HUES6 (cell line): ENCODE measurements at regions not wholly inside any gene's neighbourhood (a gene's known extent, or its start where the extent isn't known, plus 50 kb on each side); places are given as distances from the start of the nearest gene placed in this dataset.

Experiments
- H3K27ac ChIP-seq: 2 replicates; pipeline ENCODE4 v1.7.0; 2013; ENCODE audit warnings: low read depth, mild to moderate bottlenecking, low read length, inconsistent platforms
- H3K27me3 ChIP-seq: 2 replicates; pipeline ENCODE4 v1.6.1; 2013; ENCODE audit warnings: low read length; ENCODE audit not compliant: control insufficient read depth, insufficient read depth
- H3K36me3 ChIP-seq: 2 replicates; pipeline ENCODE4 v1.6.1; 2013; ENCODE audit warnings: low read length; ENCODE audit not compliant: control insufficient read depth, insufficient read depth
- H3K4me1 ChIP-seq: 2 replicates; pipeline ENCODE4 v1.6.1; 2013; ENCODE audit warnings: low read length; ENCODE audit not compliant: control insufficient read depth, insufficient read depth
- H3K4me3 ChIP-seq: 2 replicates; pipeline ENCODE4 v1.5.1; 2013; ENCODE audit warnings: low read depth, low read length
- H3K9ac ChIP-seq: one replicate; pipeline ENCODE4 v1.6.1; 2013; ENCODE audit warnings: mild to moderate bottlenecking, low read length
- H3K9me3 ChIP-seq: 2 replicates; pipeline ENCODE4 v1.6.1; 2013; ENCODE audit warnings: low read depth, low read length; ENCODE audit not compliant: control insufficient read depth, insufficient read depth

DNA sequence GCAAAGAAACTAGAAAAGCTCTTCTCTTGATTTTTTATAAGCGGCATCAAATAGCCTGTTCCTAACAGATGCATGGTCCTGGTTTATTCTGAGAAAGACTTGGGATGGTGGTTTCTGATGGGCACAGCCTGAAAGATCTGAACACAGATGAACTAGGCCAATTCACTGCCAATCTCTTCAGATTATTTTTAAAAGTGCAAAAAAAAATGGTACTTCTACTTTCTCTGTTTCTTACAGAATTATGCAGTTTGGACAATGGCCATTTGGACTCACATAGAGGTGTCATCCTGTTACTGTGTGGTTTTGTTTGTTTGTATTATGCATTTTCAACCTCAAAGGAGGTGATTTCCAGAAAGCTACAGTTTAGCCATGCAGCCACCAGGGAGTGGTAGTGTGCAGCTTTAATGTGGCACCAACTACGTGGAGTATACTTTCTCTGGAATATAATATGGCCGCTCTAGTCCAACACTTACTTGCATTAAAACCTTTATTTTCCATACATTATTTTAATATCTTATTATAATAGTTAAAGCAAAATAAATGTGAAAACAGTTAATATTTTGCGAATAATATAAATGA, 469.8 kb upstream of the KIRREL3 start:
- H3K36me3 ChIP-seq, result no peaks in the 10 kb centered on the region
- no peak overlapping the region for H3K4me3 ChIP-seq
- H3K9me3 ChIP-seq, result no peaks in the 10 kb centered on the region
- H3K4me1 ChIP-seq, result no peaks in the 10 kb centered on the region
- H3K9ac ChIP-seq, result no peak overlapping the region
- no peaks in the 10 kb centered on the region for H3K27me3 ChIP-seq
- H3K27ac ChIP-seq, result no peak overlapping the region

GRCh38 chr11:127464325-127464724, 463.8 kb upstream of the KIRREL3 start:
- H3K4me1 ChIP-seq, result 0 out of 2 replicates have a peak, but pooled peaks cover 5% of the 10 kb centered on the region
- H3K9ac ChIP-seq, result no peak overlapping the region
- no peak overlapping the region for H3K4me3 ChIP-seq
- no peaks in the 10 kb centered on the region for H3K36me3 ChIP-seq
- H3K9me3 ChIP-seq, result no peaks in the 10 kb centered on the region
- no peaks in the 10 kb centered on the region for H3K27me3 ChIP-seq
- no peak overlapping the region for H3K27ac ChIP-seq

DNA sequence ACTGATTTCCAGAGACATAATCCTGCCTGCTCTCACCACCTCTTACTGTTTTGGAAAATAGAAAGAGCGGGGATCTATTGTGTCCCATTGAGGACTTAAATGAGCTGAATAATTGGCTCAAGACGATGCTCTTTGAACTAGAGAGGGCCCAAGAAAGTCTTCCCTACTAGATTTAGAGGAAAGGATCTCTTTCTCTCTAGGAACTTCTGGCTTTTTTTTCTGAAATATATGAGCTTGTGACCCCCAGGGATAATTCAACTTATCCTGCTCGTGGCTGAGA, 461.4 kb upstream of the KIRREL3 start:
- Histone ChIP-seq H3K4me1 (0 out of 2 replicates have a peak, but pooled peaks cover 16% of the 10 kb centered on the region), H3K9ac (no peak overlapping the region), H3K36me3 (no peaks in the 10 kb centered on the region), H3K4me3 (no peak overlapping the region), H3K27ac (no peak overlapping the region), H3K9me3 (no peaks in the 10 kb centered on the region), H3K27me3 (no peaks in the 10 kb centered on the region)

GRCh38 chr11:127461241-127462064, 460.9 kb upstream of the KIRREL3 start:
- H3K36me3 ChIP-seq, result no peaks in the 10 kb centered on the region
- H3K9ac ChIP-seq, result no peak overlapping the region
- no peak overlapping the region for H3K27ac ChIP-seq
- H3K4me1 ChIP-seq, result 0 out of 2 replicates have a peak, but pooled peaks cover 16% of the 10 kb centered on the region
- no peaks in the 10 kb centered on the region for H3K9me3 ChIP-seq
- no peaks in the 10 kb centered on the region for H3K27me3 ChIP-seq
- H3K4me3 ChIP-seq, result no peak overlapping the region

- Histone ChIP-seq H3K27ac (no peak overlapping the region), H3K9me3 (no peaks in the 10 kb centered on the region), H3K4me3 (no peak overlapping the region), H3K4me1 (0 out of 2 replicates have a peak, but pooled peaks cover 20% of the 10 kb centered on the region), H3K36me3 (no peaks in the 10 kb centered on the region), H3K27me3 (no peaks in the 10 kb centered on the region), H3K9ac (no peak overlapping the region)
Measured at GRCh38 chr11:127458561-127458960, 458.0 kb upstream of the KIRREL3 start.

GRCh38 chr11:127454856-127455255, 454.3 kb upstream of the KIRREL3 start:
- H3K4me3 ChIP-seq, result no peak overlapping the region
- no peaks in the 10 kb centered on the region for H3K36me3 ChIP-seq
- H3K9me3 ChIP-seq, result 0 out of 2 replicates have a peak, but pooled peaks cover 4% of the 10 kb centered on the region
- H3K27me3 ChIP-seq, result no peaks in the 10 kb centered on the region
- H3K9ac ChIP-seq, result no peak overlapping the region
- H3K4me1 ChIP-seq, result 0 out of 2 replicates have a peak, but pooled peaks cover 15% of the 10 kb centered on the region
- no peak overlapping the region for H3K27ac ChIP-seq

DNA sequence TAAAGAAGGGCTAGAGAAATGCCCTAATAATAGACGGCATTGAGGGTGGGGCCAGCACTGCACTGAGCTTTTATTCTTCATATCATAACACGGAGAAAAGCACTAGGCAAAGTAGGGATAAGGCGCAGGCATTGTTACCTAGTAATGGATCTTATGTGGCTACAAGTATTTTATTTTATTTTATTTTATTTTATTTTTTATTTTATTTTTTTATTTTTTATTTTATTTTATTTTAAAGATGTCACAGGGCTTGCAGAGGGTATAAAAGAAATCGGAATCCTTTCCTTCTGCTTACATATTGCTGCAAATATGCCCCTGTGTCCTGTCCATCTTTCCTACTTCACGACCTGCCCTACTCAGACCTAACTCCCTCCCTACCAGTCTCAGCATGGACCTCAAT, 452.0 kb upstream of the KIRREL3 start:
- Histone ChIP-seq H3K27ac (no peak overlapping the region), H3K9me3 (0 out of 2 replicates have a peak, but pooled peaks cover 4% of the 10 kb centered on the region), H3K4me1 (0 out of 2 replicates have a peak, but pooled peaks cover 4% of the 10 kb centered on the region), H3K36me3 (no peaks in the 10 kb centered on the region), H3K27me3 (no peaks in the 10 kb centered on the region), H3K9ac (no peak overlapping the region), H3K4me3 (no peak overlapping the region)

- Histone ChIP-seq H3K4me1 (0 out of 2 replicates have a peak, but pooled peaks cover 4% of the 10 kb centered on the region), H3K4me3 (no peak overlapping the region), H3K27ac (no peak overlapping the region), H3K9ac (no peak overlapping the region), H3K9me3 (0 out of 2 replicates have a peak, but pooled peaks cover 4% of the 10 kb centered on the region), H3K27me3 (no peaks in the 10 kb centered on the region), H3K36me3 (no peaks in the 10 kb centered on the region)
Measured at GRCh38 chr11:127451861-127452260, 451.3 kb upstream of the KIRREL3 start.

GRCh38 chr11:127448101-127448500, 447.5 kb upstream of the KIRREL3 start:
- H3K4me1 ChIP-seq, result no peaks in the 10 kb centered on the region
- H3K9ac ChIP-seq, result no peak overlapping the region
- H3K9me3 ChIP-seq, result 0 out of 2 replicates have a peak, but pooled peaks cover 4% of the 10 kb centered on the region
- no peak overlapping the region for H3K27ac ChIP-seq
- H3K36me3 ChIP-seq, result no peaks in the 10 kb centered on the region
- no peaks in the 10 kb centered on the region for H3K27me3 ChIP-seq
- H3K4me3 ChIP-seq, result no peak overlapping the region

GRCh38 chr11:127445476-127445875, 444.9 kb upstream of the KIRREL3 start:
- no peaks in the 10 kb centered on the region for H3K4me1 ChIP-seq
- no peak overlapping the region for H3K4me3 ChIP-seq
- no peaks in the 10 kb centered on the region for H3K36me3 ChIP-seq
- H3K9me3 ChIP-seq, result 0 out of 2 replicates have a peak, but pooled peaks cover 4% of the 10 kb centered on the region
- H3K9ac ChIP-seq, result no peak overlapping the region
- H3K27me3 ChIP-seq, result no peaks in the 10 kb centered on the region
- H3K27ac ChIP-seq, result no peak overlapping the region

- Histone ChIP-seq H3K36me3 (no peaks in the 10 kb centered on the region), H3K9ac (no peak overlapping the region), H3K4me1 (no peaks in the 10 kb centered on the region), H3K27me3 (no peaks in the 10 kb centered on the region), H3K4me3 (no peak overlapping the region), H3K27ac (no peak overlapping the region), H3K9me3 (no peaks in the 10 kb centered on the region)
Measured at GRCh38 chr11:127443297-127443696, 442.7 kb upstream of the KIRREL3 start.
